ENCODE measurements at regions not wholly inside any gene's neighbourhood (a gene's known extent, or its start where the extent isn't known, plus 50 kb on each side); places are given as distances from the start of the nearest gene placed in this dataset.

- TF ChIP-seq EZH2 (IDR thresholded peaks at IDR 0.05; ENCODE audit: borderline replicate concordance, low read depth, low read length, severe bottlenecking) (no peak), CTCF (IDR thresholded peaks at IDR 0.05; ENCODE audit: borderline replicate concordance, extremely low read depth, low read length, poor library complexity, severe bottlenecking) (no peak)
Observed at GRCh38 chr2:168327328-168327727, 79.9 kb upstream of the STK39 start.
